HUES64 (cell line): ENCODE measurements at regions not wholly inside any gene's neighbourhood (a gene's known extent, or its start where the extent isn't known, plus 50 kb on each side); places are given as distances from the start of the nearest gene placed in this dataset.
"Not testable (repeated sequence)": the region's sequence is repeated elsewhere in the genome, so short reads cannot be mapped to it uniquely, and the experiment has no call there.

ENCODE experiments used
- H3K27ac ChIP-seq: 2 replicates; pipeline ENCODE4 v1.7.0; 2013; ENCODE audit warnings: low read depth, low read length, inconsistent platforms
- H3K27me3 ChIP-seq: 2 replicates; pipeline ENCODE4 v1.6.1; 2013; ENCODE audit warnings: mild to moderate bottlenecking, low read length; ENCODE audit not compliant: insufficient read depth
- H3K36me3 ChIP-seq: 2 replicates; pipeline ENCODE4 v1.6.1; 2013; ENCODE audit warnings: mild to moderate bottlenecking, low read length; ENCODE audit not compliant: insufficient read depth
- H3K4me1 ChIP-seq: 2 replicates; pipeline ENCODE4 v1.6.1; 2013; ENCODE audit warnings: mild to moderate bottlenecking, low read length, moderate library complexity; ENCODE audit not compliant: insufficient read depth
- H3K4me3 ChIP-seq: 2 replicates; pipeline ENCODE4 v1.5.1; 2013; ENCODE audit warnings: mild to moderate bottlenecking, low read length, moderate library complexity
- H3K9ac ChIP-seq: 2 replicates; pipeline ENCODE4 v1.6.1; 2013; ENCODE audit warnings: mild to moderate bottlenecking, low read depth, low read length
- H3K9me3 ChIP-seq: 2 replicates; pipeline ENCODE4 v1.6.1; 2013; ENCODE audit warnings: low read depth, low read length; ENCODE audit not compliant: insufficient read depth
- WGBS: fragments of 150-250, 120-280 bp; methylation state at CpG from one replicate; pipeline ENCODE4 v1.1.7; 2013; ENCODE audit warnings: missing lambda C conversion rate; 5-methylcytosine and 5-hydroxymethylcytosine counted together

GRCh38 chr14:81990312-81990761, 456.7 kb upstream of the SEL1L start:
- H3K4me1 ChIP-seq: no peaks in the 10 kb centered on the region
- no peak overlapping the region for H3K27ac ChIP-seq
- no peaks in the 10 kb centered on the region for H3K36me3 ChIP-seq
- no peaks in the 10 kb centered on the region for H3K9me3 ChIP-seq
- no peak overlapping the region for H3K4me3 ChIP-seq
- 34% methylated on average over 7 of the region's 7 CpGs for WGBS
- no peak overlapping the region for H3K9ac ChIP-seq
- H3K27me3 ChIP-seq: no peaks in the 10 kb centered on the region

GRCh38 chr14:81991998-81992397, 458.3 kb upstream of the SEL1L start:
- WGBS: 88% methylated on average over 1 of the region's 1 CpG
- Histone ChIP-seq H3K36me3 (no peaks in the 10 kb centered on the region), H3K27ac (no peak overlapping the region), H3K9ac (no peak overlapping the region), H3K4me1 (no peaks in the 10 kb centered on the region), H3K27me3 (no peaks in the 10 kb centered on the region), H3K9me3 (no peaks in the 10 kb centered on the region), H3K4me3 (no peak overlapping the region)

GRCh38 chr14:81993432-81993831, 459.8 kb upstream of the SEL1L start:
- H3K4me3 ChIP-seq: no peak overlapping the region
- no peaks in the 10 kb centered on the region for H3K9me3 ChIP-seq
- H3K36me3 ChIP-seq: no peaks in the 10 kb centered on the region
- WGBS: 93% methylated on average over 3 of the region's 3 CpGs
- H3K9ac ChIP-seq: no peak overlapping the region
- H3K27ac ChIP-seq: no peak overlapping the region
- H3K27me3 ChIP-seq: no peaks in the 10 kb centered on the region
- H3K4me1 ChIP-seq: no peaks in the 10 kb centered on the region

- no peaks in the 10 kb centered on the region for H3K36me3 ChIP-seq
- H3K4me3 ChIP-seq: no peak overlapping the region
- H3K4me1 ChIP-seq: no peaks in the 10 kb centered on the region
- no peaks in the 10 kb centered on the region for H3K9me3 ChIP-seq
- H3K27ac ChIP-seq: no peak overlapping the region
- WGBS: 79% methylated on average over 1 of the region's 1 CpG
- no peak overlapping the region for H3K9ac ChIP-seq
- no peaks in the 10 kb centered on the region for H3K27me3 ChIP-seq
Observed at GRCh38 chr14:82003426-82003825, 469.8 kb upstream of the SEL1L start.

- no peaks in the 10 kb centered on the region for H3K27me3 ChIP-seq
- no peaks in the 10 kb centered on the region for H3K36me3 ChIP-seq
- no peak overlapping the region for H3K27ac ChIP-seq
- no peak overlapping the region for H3K4me3 ChIP-seq
- H3K9me3 ChIP-seq: no peaks in the 10 kb centered on the region
- H3K4me1 ChIP-seq: no peaks in the 10 kb centered on the region
- H3K9ac ChIP-seq: no peak overlapping the region
- 30% methylated on average over 3 of the region's 3 CpGs for WGBS
Observed at GRCh38 chr14:82009076-82009475, 475.4 kb upstream of the SEL1L start.

GRCh38 chr14:82009993-82010392, 476.3 kb upstream of the SEL1L start:
- no peaks in the 10 kb centered on the region for H3K36me3 ChIP-seq
- no peaks in the 10 kb centered on the region for H3K4me1 ChIP-seq
- H3K9me3 ChIP-seq: no peaks in the 10 kb centered on the region
- H3K9ac ChIP-seq: no peak overlapping the region
- no peak overlapping the region for H3K4me3 ChIP-seq
- no peaks in the 10 kb centered on the region for H3K27me3 ChIP-seq
- no peak overlapping the region for H3K27ac ChIP-seq
- WGBS: 96% methylated on average over 2 of the region's 2 CpGs

- Histone ChIP-seq H3K9me3 (no peaks in the 10 kb centered on the region), H3K9ac (no peak overlapping the region), H3K4me1 (no peaks in the 10 kb centered on the region), H3K27me3 (no peaks in the 10 kb centered on the region), H3K27ac (no peak overlapping the region), H3K4me3 (no peak overlapping the region), H3K36me3 (no peaks in the 10 kb centered on the region)
- 96% methylated on average over 3 of the region's 3 CpGs for WGBS
Observed at GRCh38 chr14:82011460-82011859, 477.8 kb upstream of the SEL1L start.

- Histone ChIP-seq H3K27ac (no peak overlapping the region), H3K4me1 (no peaks in the 10 kb centered on the region), H3K4me3 (no peak overlapping the region), H3K27me3 (no peaks in the 10 kb centered on the region), H3K9me3 (0 out of 2 replicates have a peak, but pooled peaks cover 11% of the 10 kb centered on the region), H3K9ac (no peak overlapping the region), H3K36me3 (no peaks in the 10 kb centered on the region)
- WGBS: 100% methylated on average over 1 of the region's 1 CpG
Observed at GRCh38 chr14:82029038-82029437, 495.4 kb upstream of the SEL1L start.

GRCh38 chr14:82035397-82035796, 501.7 kb upstream of the SEL1L start:
- no peaks in the 10 kb centered on the region for H3K36me3 ChIP-seq
- no peaks in the 10 kb centered on the region for H3K9me3 ChIP-seq
- no peak overlapping the region for H3K27ac ChIP-seq
- H3K27me3 ChIP-seq: no peaks in the 10 kb centered on the region
- no peak overlapping the region for H3K9ac ChIP-seq
- WGBS: no CpG with 5 or more reads among the region's 3 CpGs
- no peaks in the 10 kb centered on the region for H3K4me1 ChIP-seq
- H3K4me3 ChIP-seq: no peak overlapping the region

GRCh38 chr14:82038066-82038465, 504.4 kb upstream of the SEL1L start:
- H3K9me3 ChIP-seq, H3K4me1 ChIP-seq, H3K9ac ChIP-seq, H3K27me3 ChIP-seq, H3K4me3 ChIP-seq, H3K27ac ChIP-seq, H3K36me3 ChIP-seq: not testable (repeated sequence)
- WGBS: 96% methylated on average over 2 of the region's 3 CpGs

- no CpG with 5 or more reads among the region's 1 CpG for WGBS
- Histone ChIP-seq H3K36me3 (no peaks in the 10 kb centered on the region), H3K27me3 (no peaks in the 10 kb centered on the region), H3K4me3 (no peak overlapping the region), H3K4me1 (0 out of 2 replicates have a peak, but pooled peaks cover 5% of the 10 kb centered on the region), H3K9me3 (no peaks in the 10 kb centered on the region), H3K9ac (no peak overlapping the region), H3K27ac (no peak overlapping the region)
Observed at GRCh38 chr14:82045339-82045738, 511.7 kb upstream of the SEL1L start.

- no CpG with 5 or more reads among the region's 1 CpG for WGBS
- Histone ChIP-seq H3K9ac (no peak overlapping the region), H3K9me3 (no peaks in the 10 kb centered on the region), H3K36me3 (no peaks in the 10 kb centered on the region), H3K4me1 (0 out of 2 replicates have a peak, but pooled peaks cover 5% of the 10 kb centered on the region), H3K27me3 (no peaks in the 10 kb centered on the region), H3K27ac (no peak overlapping the region), H3K4me3 (no peak overlapping the region)
Observed at GRCh38 chr14:82046512-82047226, 513.0 kb upstream of the SEL1L start.
